ENCODE measurements at regions not wholly inside any gene's neighbourhood (a gene's known extent, or its start where the extent isn't known, plus 50 kb on each side); places are given as distances from the start of the nearest gene placed in this dataset.
"Not testable (repeated sequence)": the region's sequence is repeated elsewhere in the genome, so short reads cannot be mapped to it uniquely, and the experiment has no call there.

- DNase-seq (ENCODE audit: low read depth) = no peak
Measured at GRCh38 chr12:58719161-58719560, 201.1 kb downstream of the LRIG3 start.

GRCh38 chr12:58720421-58720820 is 199.9 kb downstream of the LRIG3 start:
- DNase-seq (ENCODE audit: low read depth) = no peak

- DNase-seq (ENCODE audit: low read depth) = no peak
Measured at GRCh38 chr12:58725400-58726105, 194.8 kb downstream of the LRIG3 start.

GRCh38 chr12:58727521-58727920 is 192.8 kb downstream of the LRIG3 start:
- DNase-seq (ENCODE audit: low read depth) = no peak

GRCh38 chr12:58728397-58728796 is 191.9 kb downstream of the LRIG3 start:
- peak; percentile 44 for DNase-seq (ENCODE audit: low read depth)

GRCh38 chr12:58731096-58731495 is 189.2 kb downstream of the LRIG3 start:
- peak; percentile 50 for DNase-seq (ENCODE audit: low read depth)

- DNase-seq (ENCODE audit: low read depth) = peak; percentile 7
Measured at GRCh38 chr12:58732894-58733293, 187.4 kb downstream of the LRIG3 start.

GRCh38 chr12:58741226-58741625 is 179.1 kb downstream of the LRIG3 start:
- DNase-seq (ENCODE audit: low read depth) = peak; percentile 9

- peak; percentile 32 for DNase-seq (ENCODE audit: low read depth)
Measured at GRCh38 chr12:58745348-58746125, 174.8 kb downstream of the LRIG3 start.

- no peak for DNase-seq (ENCODE audit: low read depth)
Measured at GRCh38 chr12:58747533-58747932, 172.8 kb downstream of the LRIG3 start.

- DNase-seq (ENCODE audit: low read depth) = peak; percentile 95
Measured at GRCh38 chr12:58750484-58750883, 169.8 kb downstream of the LRIG3 start.

- DNase-seq (ENCODE audit: low read depth) = peak; percentile 86
Measured at GRCh38 chr12:58757422-58757821, 162.9 kb downstream of the LRIG3 start.

- DNase-seq (ENCODE audit: low read depth) = not testable (repeated sequence)
Measured at GRCh38 chr12:58759745-58760144, 160.6 kb downstream of the LRIG3 start.

GRCh38 chr12:58761308-58761707 is 159.0 kb downstream of the LRIG3 start:
- DNase-seq (ENCODE audit: low read depth) = no peak

- peak; percentile 42 for DNase-seq (ENCODE audit: low read depth)
Measured at GRCh38 chr12:58764100-58764953, 156.0 kb downstream of the LRIG3 start.

- peak; percentile 22 for DNase-seq (ENCODE audit: low read depth)
Measured at GRCh38 chr12:58765076-58765475, 155.2 kb downstream of the LRIG3 start.

GRCh38 chr12:58765653-58766512 is 154.4 kb downstream of the LRIG3 start:
- no peak for DNase-seq (ENCODE audit: low read depth)

- DNase-seq (ENCODE audit: low read depth) = no peak
Measured at GRCh38 chr12:58766513-58766870, 153.8 kb downstream of the LRIG3 start.

GRCh38 chr12:58767496-58767895 is 152.8 kb downstream of the LRIG3 start:
- DNase-seq (ENCODE audit: low read depth) = no peak

GRCh38 chr12:58773986-58774385 is 146.3 kb downstream of the LRIG3 start:
- no peak for DNase-seq (ENCODE audit: low read depth)

GRCh38 chr12:58774731-58775130 is 145.6 kb downstream of the LRIG3 start:
- no peak for DNase-seq (ENCODE audit: low read depth)
